Trophoblast cell (in vitro differentiated cells and primary cell): ENCODE measurements at regions not wholly inside any gene's neighbourhood (a gene's known extent, or its start where the extent isn't known, plus 50 kb on each side); places are given as distances from the start of the nearest gene placed in this dataset.

Source experiments
- DNase-seq, 2 donors: peaks; one replicate each; pipeline ENCODE4 v3.0.0-alpha.2; 2016
- H2AFZ ChIP-seq: 2 replicates; pipeline ENCODE4 v1.6.1; 2013; ENCODE audit warnings: low read length, moderate library complexity, mild to moderate bottlenecking; ENCODE audit not compliant: insufficient read depth, poor library complexity
- H2AK5ac ChIP-seq: 2 replicates; pipeline ENCODE4 v1.6.1; 2013; ENCODE audit warnings: mild to moderate bottlenecking, low read length
- H2BK120ac ChIP-seq: 2 replicates; pipeline ENCODE4 v1.6.1; 2013; ENCODE audit warnings: low read length, mild to moderate bottlenecking, moderate library complexity; ENCODE audit not compliant: insufficient read depth, poor library complexity
- H2BK12ac ChIP-seq: 2 replicates; pipeline ENCODE4 v1.6.1; 2013; ENCODE audit warnings: mild to moderate bottlenecking, low read length, moderate library complexity
- H2BK5ac ChIP-seq: 2 replicates; pipeline ENCODE4 v1.6.1; 2013; ENCODE audit warnings: low read length, low read depth, moderate library complexity, mild to moderate bottlenecking; ENCODE audit not compliant: poor library complexity
- H3K14ac ChIP-seq: 2 replicates; pipeline ENCODE4 v1.6.1; 2013; ENCODE audit warnings: mild to moderate bottlenecking, low read length
- H3K18ac ChIP-seq: 2 replicates; pipeline ENCODE4 v1.6.1; 2013; ENCODE audit warnings: mild to moderate bottlenecking, low read length
- H3K23ac ChIP-seq: 2 replicates; pipeline ENCODE4 v1.6.1; 2013; ENCODE audit warnings: low read length
- H3K27ac ChIP-seq: 2 replicates; pipeline ENCODE4 v1.5.1; 2013; ENCODE audit warnings: low read depth, mild to moderate bottlenecking, inconsistent platforms, low read length, moderate library complexity
- H3K27me3 ChIP-seq: 2 replicates; pipeline ENCODE4 v1.6.1; 2013; ENCODE audit warnings: inconsistent platforms, mild to moderate bottlenecking, low read length, moderate library complexity; ENCODE audit not compliant: insufficient read depth
- H3K36me3 ChIP-seq, 2 experiments: 1 replicate in 1 of 2; 2 replicates in 1 of 2; pipeline ENCODE4 v1.6.1; 2013; ENCODE audit warnings: low read length in 2 of 2, mild to moderate bottlenecking in 2 of 2, moderate library complexity in 1 of 2; ENCODE audit not compliant: insufficient read depth in 2 of 2, control insufficient read depth in 1 of 2
- H3K4ac ChIP-seq: 2 replicates; pipeline ENCODE4 v1.6.1; 2013; ENCODE audit warnings: low read depth, mild to moderate bottlenecking, low read length, moderate library complexity
- H3K4me1 ChIP-seq, 2 experiments: 1 replicate in 1 of 2; 2 replicates in 1 of 2; pipeline ENCODE4 v1.6.1; 2013; ENCODE audit warnings: low read length in 2 of 2, mild to moderate bottlenecking in 2 of 2, moderate library complexity in 1 of 2; ENCODE audit not compliant: insufficient read depth in 2 of 2, control insufficient read depth in 1 of 2
- H3K4me2 ChIP-seq: 2 replicates; pipeline ENCODE4 v1.6.1; 2013; ENCODE audit warnings: inconsistent platforms, mild to moderate bottlenecking, low read length, moderate library complexity
- H3K4me3 ChIP-seq: 2 replicates; pipeline ENCODE4 v1.5.1; 2013; ENCODE audit warnings: mild to moderate bottlenecking, low read depth, low read length, inconsistent platforms
- H3K79me1 ChIP-seq: one replicate; pipeline ENCODE4 v1.6.1; 2013; ENCODE audit warnings: low read length
- H3K79me2 ChIP-seq: 2 replicates; pipeline ENCODE4 v1.6.1; 2013; ENCODE audit warnings: low read length, mild to moderate bottlenecking; ENCODE audit not compliant: control insufficient read depth, insufficient read depth, poor library complexity
- H3K9ac ChIP-seq: 2 replicates; pipeline ENCODE4 v1.6.1; 2013; ENCODE audit warnings: mild to moderate bottlenecking, low read length
- H3K9me3 ChIP-seq: 2 replicates; pipeline ENCODE4 v1.6.1; 2013; ENCODE audit warnings: low read depth, mild to moderate bottlenecking, control low read depth, inconsistent platforms, low read length; ENCODE audit not compliant: insufficient read depth
- H4K12ac ChIP-seq: 2 replicates; pipeline ENCODE4 v1.6.1; 2013; ENCODE audit warnings: low read depth, mild to moderate bottlenecking, low read length, moderate library complexity
- H4K8ac ChIP-seq: 2 replicates; pipeline ENCODE4 v1.6.1; 2013; ENCODE audit warnings: low read depth, mild to moderate bottlenecking, low read length, moderate library complexity
- H4K91ac ChIP-seq: one replicate; pipeline ENCODE4 v1.6.1; 2013; ENCODE audit warnings: low read depth, mild to moderate bottlenecking, low read length, moderate library complexity
- WGBS: extraction: QIAGEN DNeasy Blood & Tissue Kit; methylation state at CpG from one replicate; pipeline ENCODE4 v1.1.7; 2013; ENCODE audit warnings: missing lambda C conversion rate; ENCODE audit not compliant: insufficient read length, insufficient coverage; ENCODE audit errors: extremely low coverage; 5-methylcytosine and 5-hydroxymethylcytosine counted together

DNA sequence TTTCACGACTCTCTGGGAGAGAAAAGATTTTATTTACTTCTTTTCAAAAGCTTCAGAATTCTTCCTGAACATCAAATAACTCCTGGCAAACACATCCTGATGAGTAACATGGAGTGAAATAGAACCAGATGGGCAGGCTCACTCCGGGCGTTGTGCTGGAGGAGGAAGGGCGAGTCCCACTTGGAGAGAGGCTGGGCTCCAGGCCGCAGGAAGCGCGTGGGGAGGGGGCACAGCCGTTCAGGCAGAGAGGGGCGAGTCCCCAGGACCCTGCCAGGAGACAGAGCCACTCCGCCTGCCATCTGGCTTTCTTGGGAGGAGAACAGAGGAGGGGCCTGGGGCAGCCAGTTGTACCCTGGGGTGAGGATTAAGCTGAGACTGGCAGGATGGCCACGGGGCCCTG lies 265.9 kb upstream of the ZMIZ1 start:
- H3K36me3 ChIP-seq: no peaks in the 10 kb centered on the region
- no peak overlapping the region for H4K12ac ChIP-seq
- WGBS: no CpG with 5 or more reads among the region's 11 CpGs
- H3K27me3 ChIP-seq: peaks cover 2% of the 10 kb centered on the region
- no peak overlapping the region for H2AFZ ChIP-seq
- peak overlapping the region; percentile 1 for H3K14ac ChIP-seq
- no peak overlapping the region for H2BK5ac ChIP-seq
- no peak for DNase-seq
- peaks cover 2% of the 10 kb centered on the region for H3K9me3 ChIP-seq
- peaks cover 14% of the 10 kb centered on the region for H3K79me1 ChIP-seq
- no peak overlapping the region for H3K27ac ChIP-seq
- no peak overlapping the region for H3K4ac ChIP-seq
- H2BK120ac ChIP-seq: no peak overlapping the region
- H3K4me3 ChIP-seq: no peak overlapping the region
- no peak overlapping the region for H3K4me2 ChIP-seq
- peaks cover 22 to 25% of the 10 kb centered on the region in 2 experiments for H3K4me1 ChIP-seq
- H2AK5ac ChIP-seq: no peak overlapping the region
- H4K91ac ChIP-seq: peak overlapping the region; percentile 16
- no peak overlapping the region for H3K18ac ChIP-seq
- H3K79me2 ChIP-seq: peaks cover 1% of the 10 kb centered on the region
- H4K8ac ChIP-seq: no peak overlapping the region
- no peak overlapping the region for H3K9ac ChIP-seq
- no peak overlapping the region for H3K23ac ChIP-seq
- H2BK12ac ChIP-seq: no peak overlapping the region

DNA sequence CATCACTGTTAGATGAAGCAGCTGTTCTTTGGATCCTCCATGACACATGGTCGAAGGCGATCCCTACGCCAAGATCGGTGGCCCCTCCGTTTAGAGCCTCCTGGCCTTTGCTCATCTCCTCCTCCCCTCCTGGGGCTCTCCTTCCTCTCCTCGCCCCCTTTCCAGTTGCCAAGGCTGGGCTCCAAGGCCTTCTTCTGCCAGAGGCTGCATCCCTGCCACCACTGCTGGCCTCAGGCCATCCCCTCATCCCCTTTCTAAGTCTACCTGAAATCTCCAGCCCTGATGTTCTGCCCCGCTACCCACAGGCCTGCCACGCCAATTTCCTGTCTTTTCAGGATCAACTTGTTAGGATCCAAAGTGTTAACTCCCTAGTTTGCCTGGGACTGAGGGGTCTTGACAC lies 265.1 kb upstream of the ZMIZ1 start:
- H2AFZ ChIP-seq: no peak overlapping the region
- peak overlapping the region; percentile 11 for H3K14ac ChIP-seq
- peaks cover 2% of the 10 kb centered on the region for H3K9me3 ChIP-seq
- peak overlapping the region; percentile 1 for H4K91ac ChIP-seq
- no peaks in the 10 kb centered on the region for H3K36me3 ChIP-seq
- H3K79me2 ChIP-seq: peaks cover 1% of the 10 kb centered on the region
- H3K79me1 ChIP-seq: peaks cover 18% of the 10 kb centered on the region
- peak overlapping the region; percentile 2 for H2BK120ac ChIP-seq
- H3K4me3 ChIP-seq: no peak overlapping the region
- no peak overlapping the region for H3K23ac ChIP-seq
- H2AK5ac ChIP-seq: no peak overlapping the region
- peaks cover 28 to 31% of the 10 kb centered on the region in 2 experiments for H3K4me1 ChIP-seq
- no peak overlapping the region for H4K8ac ChIP-seq
- no peak overlapping the region for H3K9ac ChIP-seq
- no peak for DNase-seq
- no peak overlapping the region for H3K27ac ChIP-seq
- H3K27me3 ChIP-seq: peaks cover 2% of the 10 kb centered on the region
- WGBS: no CpG with 5 or more reads among the region's 8 CpGs
- no peak overlapping the region for H2BK5ac ChIP-seq
- no peak overlapping the region for H3K4me2 ChIP-seq
- no peak overlapping the region for H3K18ac ChIP-seq
- peak overlapping the region; percentile 44 for H2BK12ac ChIP-seq
- H4K12ac ChIP-seq: no peak overlapping the region
- no peak overlapping the region for H3K4ac ChIP-seq

DNA sequence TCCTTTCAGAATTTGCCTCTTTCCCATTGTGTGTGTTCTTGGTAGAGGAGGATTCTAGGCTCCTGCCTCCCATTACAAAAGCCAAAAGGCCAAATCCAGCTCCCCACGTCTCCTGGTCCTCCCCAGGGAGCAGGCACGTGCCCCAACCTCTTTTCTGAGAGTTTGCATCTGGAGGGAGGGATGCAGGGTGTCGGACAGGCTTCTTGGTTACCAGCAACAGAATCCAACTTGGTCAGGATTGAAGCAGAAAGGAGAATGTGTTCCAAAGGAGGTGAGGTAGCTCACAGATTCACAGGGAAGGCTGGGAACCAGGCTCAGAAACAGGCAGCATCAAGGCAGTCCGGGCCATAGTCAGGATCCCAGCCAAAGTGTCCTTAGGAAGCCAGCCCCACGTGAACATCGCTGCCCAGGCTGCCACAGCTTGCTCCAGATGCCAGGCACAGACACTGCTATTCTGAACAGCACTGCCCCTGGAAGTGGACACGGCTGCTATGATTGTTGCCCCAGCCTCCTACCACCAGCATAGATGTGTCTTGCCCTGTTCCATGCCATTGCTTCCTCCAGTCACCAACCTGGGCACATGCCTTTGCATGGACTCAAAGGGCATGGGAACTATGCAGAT lies 264.2 kb upstream of the ZMIZ1 start:
- peaks cover 28 to 31% of the 10 kb centered on the region in 2 experiments for H3K4me1 ChIP-seq
- peak overlapping the region; percentile 8 for H3K18ac ChIP-seq
- peaks cover 2% of the 10 kb centered on the region for H3K27me3 ChIP-seq
- no peak overlapping the region for H3K23ac ChIP-seq
- H4K8ac ChIP-seq: peak overlapping the region; percentile 37
- peak overlapping the region; percentile 5 for H3K27ac ChIP-seq
- H2BK120ac ChIP-seq: peak overlapping the region; percentile 28
- peak overlapping the region; percentile 29 for H2BK12ac ChIP-seq
- peak overlapping the region; percentile 8 for H3K4ac ChIP-seq
- H3K9me3 ChIP-seq: peaks cover 2% of the 10 kb centered on the region
- H2AK5ac ChIP-seq: peak overlapping the region; percentile 11
- no CpG with 5 or more reads among the region's 7 CpGs for WGBS
- peak overlapping the region; percentile 49 for H4K91ac ChIP-seq
- H4K12ac ChIP-seq: no peak overlapping the region
- H3K36me3 ChIP-seq: no peaks in the 10 kb centered on the region
- peak overlapping the region; percentile 47 for H3K14ac ChIP-seq
- H3K4me2 ChIP-seq: no peak overlapping the region
- peaks cover 18% of the 10 kb centered on the region for H3K79me1 ChIP-seq
- no peak for DNase-seq
- H2AFZ ChIP-seq: peak overlapping the region; percentile 1
- no peak overlapping the region for H3K9ac ChIP-seq
- H2BK5ac ChIP-seq: peak overlapping the region; percentile 3
- H3K4me3 ChIP-seq: no peak overlapping the region
- H3K79me2 ChIP-seq: peaks cover 1% of the 10 kb centered on the region

DNA sequence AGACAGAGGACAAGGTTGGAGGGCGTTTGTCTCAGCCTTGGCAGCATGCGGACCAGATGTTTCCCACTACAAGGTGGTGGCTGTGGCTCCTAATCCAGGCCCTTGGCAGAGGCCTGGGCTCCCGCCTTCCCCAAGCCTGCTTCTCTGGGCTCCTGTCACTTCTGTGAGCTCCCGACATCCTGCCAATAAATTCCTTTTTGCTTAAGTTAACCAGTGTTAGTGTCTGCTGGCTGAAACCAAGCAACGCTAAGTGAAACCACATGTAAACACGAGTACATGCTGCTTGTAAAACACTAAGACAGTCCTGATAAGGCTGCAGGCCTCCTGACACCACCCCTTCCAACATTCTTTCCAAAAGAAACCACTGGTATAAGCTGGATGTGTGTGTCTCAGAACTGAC lies 263.6 kb upstream of the ZMIZ1 start:
- Histone ChIP-seq H3K36me3 (no peaks in the 10 kb centered on the region), H3K79me1 (peaks cover 18% of the 10 kb centered on the region), H3K9me3 (peaks cover 2% of the 10 kb centered on the region), H3K23ac (no peak overlapping the region), H2AK5ac (no peak overlapping the region), H4K8ac (no peak overlapping the region), H3K9ac (no peak overlapping the region), H3K4ac (no peak overlapping the region), H3K4me1 (peaks cover 28 to 31% of the 10 kb centered on the region in 2 experiments), H3K79me2 (peaks cover 1% of the 10 kb centered on the region), H2BK5ac (no peak overlapping the region), H2BK12ac (peak overlapping the region; percentile 29), H4K12ac (no peak overlapping the region), H3K18ac (peak overlapping the region; percentile 8), H2AFZ (no peak overlapping the region), H3K14ac (no peak overlapping the region), H3K4me3 (no peak overlapping the region), H3K27me3 (peaks cover 2% of the 10 kb centered on the region), H2BK120ac (no peak overlapping the region), H4K91ac (peak overlapping the region; percentile 49), H3K27ac (peak overlapping the region; percentile 5), H3K4me2 (no peak overlapping the region)
- no CpG with 5 or more reads among the region's 6 CpGs for WGBS
- no peak for DNase-seq
